ENCODE measurements at regions not wholly inside any gene's neighbourhood (a gene's known extent, or its start where the extent isn't known, plus 50 kb on each side); places are given as distances from the start of the nearest gene placed in this dataset.
A peak's percentile ranks its signal among the peaks of the same experiment; 100 is the strongest.

- no peak for TF ChIP-seq CTCF (IDR thresholded peaks at IDR 0.05)
- Histone ChIP-seq H3K4me3 (no peak overlapping the region), H3K27ac (no peak overlapping the region)
- DNase-seq (ENCODE audit: low spot score) = no peak
These were observed 61.3 kb upstream of the RNF24 start for GRCh38 chr20:4076671-4077070.

- Histone ChIP-seq H3K4me3 (no peak overlapping the region), H3K27ac (no peak overlapping the region)
- no peak for TF ChIP-seq CTCF (IDR thresholded peaks at IDR 0.05)
These were observed 60.7 kb upstream of the RNF24 start for GRCh38 chr20:4076033-4076432.

GRCh38 chr20:4074877-4075455 lies 59.6 kb upstream of the RNF24 start:
- DNase-seq (ENCODE audit: low spot score) = no peak
- H3K4me3 ChIP-seq = no peak overlapping the region
- no peak for TF ChIP-seq CTCF (IDR thresholded peaks at IDR 0.05)

More at GRCh38 chr20:4076033-4076432, 60.7 kb upstream of the RNF24 start:
- no peak for DNase-seq (ENCODE audit: low spot score)

GRCh38 chr20:4073852-4074741 lies 58.7 kb upstream of the RNF24 start:
- Histone ChIP-seq H3K4me3 (no peak overlapping the region), H3K27ac (no peak overlapping the region)
- DNase-seq (ENCODE audit: low spot score) = no peak
- no peak for TF ChIP-seq CTCF (IDR thresholded peaks at IDR 0.05)

More at GRCh38 chr20:4074877-4075455, 59.6 kb upstream of the RNF24 start:
- no peak overlapping the region for H3K27ac ChIP-seq

- DNase-seq (ENCODE audit: low spot score) = no peak
- TF ChIP-seq CTCF (IDR thresholded peaks at IDR 0.05) = no peak
- Histone ChIP-seq H3K27ac (peak overlapping the region; percentile 64 to 79), H3K4me3 (no peak overlapping the region)
These were observed 55.9 kb upstream of the RNF24 start for GRCh38 chr20:4071178-4071693.

- no peak for DNase-seq (ENCODE audit: low spot score)
- Histone ChIP-seq H3K27ac (peak overlapping the region; percentile 64 to 79), H3K4me3 (no peak overlapping the region)
- TF ChIP-seq CTCF (IDR thresholded peaks at IDR 0.05) = no peak
These were observed 55.2 kb upstream of the RNF24 start for GRCh38 chr20:4070323-4071177.
